HFF-Myc (cell line): ENCODE measurements at regions not wholly inside any gene's neighbourhood (a gene's known extent, or its start where the extent isn't known, plus 50 kb on each side); places are given as distances from the start of the nearest gene placed in this dataset.

Experiments used
- DNase-seq: peaks from one replicate; pipeline ENCODE4 v3.0.0-alpha.2; 2011; ENCODE audit warnings: low read depth; ENCODE audit errors: extremely low read depth
- H3K4me3 ChIP-seq: replicated peaks from 2 replicates; pipeline ENCODE4 v1.5.1; 2011; ENCODE audit warnings: low read depth, mild to moderate bottlenecking, control low read depth, low read length
- TF ChIP-seq, protein P1 (sequence below): IDR thresholded peaks from 2 replicates; pipeline ENCODE4 v1.5.1; 2012; ENCODE audit warnings: mild to moderate bottlenecking, low read depth, low read length, control low read depth; ENCODE audit errors: missing control alignments

- TF ChIP-seq, protein P1, sequence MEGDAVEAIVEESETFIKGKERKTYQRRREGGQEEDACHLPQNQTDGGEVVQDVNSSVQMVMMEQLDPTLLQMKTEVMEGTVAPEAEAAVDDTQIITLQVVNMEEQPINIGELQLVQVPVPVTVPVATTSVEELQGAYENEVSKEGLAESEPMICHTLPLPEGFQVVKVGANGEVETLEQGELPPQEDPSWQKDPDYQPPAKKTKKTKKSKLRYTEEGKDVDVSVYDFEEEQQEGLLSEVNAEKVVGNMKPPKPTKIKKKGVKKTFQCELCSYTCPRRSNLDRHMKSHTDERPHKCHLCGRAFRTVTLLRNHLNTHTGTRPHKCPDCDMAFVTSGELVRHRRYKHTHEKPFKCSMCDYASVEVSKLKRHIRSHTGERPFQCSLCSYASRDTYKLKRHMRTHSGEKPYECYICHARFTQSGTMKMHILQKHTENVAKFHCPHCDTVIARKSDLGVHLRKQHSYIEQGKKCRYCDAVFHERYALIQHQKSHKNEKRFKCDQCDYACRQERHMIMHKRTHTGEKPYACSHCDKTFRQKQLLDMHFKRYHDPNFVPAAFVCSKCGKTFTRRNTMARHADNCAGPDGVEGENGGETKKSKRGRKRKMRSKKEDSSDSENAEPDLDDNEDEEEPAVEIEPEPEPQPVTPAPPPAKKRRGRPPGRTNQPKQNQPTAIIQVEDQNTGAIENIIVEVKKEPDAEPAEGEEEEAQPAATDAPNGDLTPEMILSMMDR, result no peak
- DNase-seq, result no peak
- H3K4me3 ChIP-seq, result no peak overlapping the region
These were observed 94.5 kb upstream of the CPM start for GRCh38 chr12:69027411-69027881.

- TF ChIP-seq, protein P1, result no peak
- no peak overlapping the region for H3K4me3 ChIP-seq
- no peak for DNase-seq
These were observed 96.2 kb upstream of the CPM start for GRCh38 chr12:69028941-69029729.

DNA sequence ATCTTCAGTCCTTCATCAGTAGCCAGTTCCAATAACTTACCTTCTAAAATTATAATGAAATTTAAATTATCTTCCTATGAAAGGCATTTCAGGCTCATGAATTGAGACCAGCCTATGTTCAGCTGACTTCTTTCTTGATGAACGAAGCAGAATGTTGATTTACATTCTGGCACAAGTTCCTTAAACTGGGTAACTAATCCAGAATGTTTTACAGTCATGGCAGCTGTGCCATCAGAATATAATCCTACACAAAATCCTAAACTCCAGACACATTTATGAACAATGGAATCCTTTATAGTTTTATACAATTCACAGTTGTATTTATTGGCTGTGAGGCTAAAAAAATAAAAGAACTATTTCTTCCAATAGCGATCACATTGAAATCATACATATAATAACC lies 97.3 kb upstream of the CPM start:
- DNase-seq, result no peak
- no peak overlapping the region for H3K4me3 ChIP-seq
- TF ChIP-seq, protein P1, result no peak

- no peak overlapping the region for H3K4me3 ChIP-seq
These were observed 103.6 kb upstream of the CPM start for GRCh38 chr12:69036533-69036932.

GRCh38 chr12:69036999-69037398 lies 104.0 kb upstream of the CPM start:
- no peak overlapping the region for H3K4me3 ChIP-seq
- TF ChIP-seq, protein P1, result no peak
- DNase-seq, result no peak

More at GRCh38 chr12:69036533-69036932, 103.6 kb upstream of the CPM start:
- DNase-seq, result no peak
- TF ChIP-seq, protein P1, result no peak

DNA sequence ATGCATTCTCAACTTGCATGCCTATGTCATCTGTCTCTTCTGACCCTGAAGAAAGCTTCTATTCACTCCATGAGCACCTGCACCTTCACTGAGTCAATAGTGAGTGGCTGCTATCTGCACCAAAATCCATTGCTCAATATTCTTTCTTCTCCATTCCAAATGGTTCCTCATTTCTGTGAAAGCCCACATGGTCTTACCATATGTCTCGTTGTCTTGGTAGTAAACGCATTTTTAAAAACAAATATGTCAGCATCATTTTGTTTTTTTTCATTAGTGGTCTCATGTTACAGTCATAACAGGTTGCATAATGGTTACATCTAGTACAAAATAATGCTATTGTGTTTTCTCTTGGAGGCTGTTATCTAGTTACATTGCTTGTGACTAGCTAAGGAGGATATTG lies 106.9 kb upstream of the CPM start:
- DNase-seq, result no peak
- TF ChIP-seq, protein P1, result no peak
- no peak overlapping the region for H3K4me3 ChIP-seq
